ENCODE measurements at regions not wholly inside any gene's neighbourhood (a gene's known extent, or its start where the extent isn't known, plus 50 kb on each side); places are given as distances from the start of the nearest gene placed in this dataset.
"Not testable (repeated sequence)": the region's sequence is repeated elsewhere in the genome, so short reads cannot be mapped to it uniquely, and the experiment has no call there.

DNA sequence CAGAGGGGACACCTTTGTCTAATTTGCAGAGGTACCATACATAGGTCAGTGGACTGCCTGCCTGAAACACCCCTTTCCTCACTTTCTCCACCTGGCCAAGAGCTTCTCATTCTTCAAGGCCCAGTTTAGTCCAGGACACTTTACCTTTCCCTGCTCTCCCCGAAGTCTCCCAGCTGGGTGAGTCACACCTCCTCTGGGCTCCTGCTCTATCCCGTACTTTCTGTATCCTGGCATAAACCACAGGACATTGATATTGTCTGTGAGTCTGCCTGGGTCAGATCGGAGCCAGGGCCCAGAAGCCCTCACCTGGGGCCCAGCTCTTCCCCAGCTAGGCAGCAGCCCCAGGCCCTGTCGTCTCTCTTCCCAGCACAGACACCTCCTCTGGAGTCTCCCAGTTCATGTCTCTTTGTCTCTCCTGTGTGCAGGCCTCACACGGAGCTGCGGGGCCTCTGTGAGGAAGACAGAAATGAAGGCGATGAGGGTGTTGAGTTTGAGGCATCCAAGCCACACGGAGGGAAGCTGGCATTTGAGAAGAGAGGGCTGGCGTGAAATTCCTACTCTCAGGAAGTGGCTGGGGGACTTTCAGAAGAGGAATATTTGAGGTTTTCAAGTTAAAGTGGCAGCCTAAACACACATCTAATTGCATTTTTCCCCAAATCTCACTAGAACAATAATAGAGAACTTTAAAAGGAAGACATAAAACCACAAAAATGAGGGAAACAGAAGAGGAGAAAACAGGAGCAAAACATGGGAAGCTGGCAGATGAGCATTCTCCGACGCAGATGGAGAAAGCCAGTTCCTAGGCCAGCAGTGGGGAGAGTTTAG lies 79.6 kb upstream of the LAPTM4A start:
- DNase-seq (ENCODE audit: low read depth in 3 of 3) = no peak

DNA sequence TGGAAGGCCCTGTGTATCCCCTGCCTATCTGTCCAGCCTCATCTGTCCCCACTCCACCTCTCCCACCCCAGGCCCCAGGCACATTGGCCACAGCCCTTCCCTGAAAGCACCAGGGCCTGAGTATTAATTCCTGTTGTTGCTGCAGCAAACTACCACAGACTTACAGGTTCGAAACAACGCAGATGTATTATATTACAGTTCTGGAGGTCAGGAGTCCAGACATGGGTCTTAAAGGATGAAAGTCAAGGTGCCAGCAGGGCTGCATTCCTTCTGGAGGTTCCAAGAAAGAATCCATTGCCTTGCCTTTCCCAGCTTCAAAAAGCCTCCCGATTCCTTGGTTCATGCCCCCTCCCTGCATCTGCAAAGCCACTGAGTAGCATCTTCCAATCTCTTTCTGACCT lies 78.7 kb upstream of the LAPTM4A start:
- no peak for DNase-seq (ENCODE audit: low read depth in 3 of 3)

DNA sequence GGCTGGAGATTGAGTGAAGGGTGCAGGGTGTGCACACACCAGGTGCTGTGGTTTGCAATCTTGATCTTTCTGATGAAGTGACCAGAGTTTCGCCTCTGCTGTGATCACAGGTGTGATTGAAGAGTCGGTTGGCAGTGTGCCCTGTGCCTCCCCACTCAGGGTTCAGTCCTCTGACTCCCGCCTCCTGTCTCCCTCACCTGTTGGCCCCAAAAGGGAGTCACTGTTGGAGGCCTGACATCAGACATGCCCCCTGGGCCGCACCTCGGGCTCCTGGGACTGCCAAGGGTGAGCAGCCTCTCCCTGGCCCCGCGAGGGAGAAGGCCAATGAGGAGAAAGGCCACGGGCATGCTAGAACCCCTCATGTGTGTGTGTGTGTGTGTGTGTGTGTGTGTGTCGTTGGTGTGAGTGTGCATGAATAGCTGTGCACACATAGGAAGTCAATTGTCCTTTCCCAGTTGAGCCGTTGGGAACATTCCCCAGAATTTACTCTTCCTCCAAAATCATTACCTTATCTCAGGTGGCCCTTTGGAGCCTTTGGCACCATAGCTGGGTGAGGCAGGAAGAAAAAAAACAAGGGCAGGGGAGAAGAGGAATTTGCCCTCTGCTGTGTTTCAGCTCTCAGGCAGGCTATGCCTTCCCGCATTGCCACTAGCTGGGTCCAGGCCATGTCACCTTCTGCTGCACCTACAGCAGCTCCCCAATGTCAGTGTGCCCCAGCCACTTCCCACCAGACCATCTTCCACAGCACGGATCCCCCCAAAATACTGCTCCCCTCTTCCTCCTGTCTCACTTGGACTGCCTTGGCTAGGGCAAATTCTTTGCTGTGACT lies 78.1 kb upstream of the LAPTM4A start:
- no peak for DNase-seq (ENCODE audit: low read depth in 3 of 3)

DNA sequence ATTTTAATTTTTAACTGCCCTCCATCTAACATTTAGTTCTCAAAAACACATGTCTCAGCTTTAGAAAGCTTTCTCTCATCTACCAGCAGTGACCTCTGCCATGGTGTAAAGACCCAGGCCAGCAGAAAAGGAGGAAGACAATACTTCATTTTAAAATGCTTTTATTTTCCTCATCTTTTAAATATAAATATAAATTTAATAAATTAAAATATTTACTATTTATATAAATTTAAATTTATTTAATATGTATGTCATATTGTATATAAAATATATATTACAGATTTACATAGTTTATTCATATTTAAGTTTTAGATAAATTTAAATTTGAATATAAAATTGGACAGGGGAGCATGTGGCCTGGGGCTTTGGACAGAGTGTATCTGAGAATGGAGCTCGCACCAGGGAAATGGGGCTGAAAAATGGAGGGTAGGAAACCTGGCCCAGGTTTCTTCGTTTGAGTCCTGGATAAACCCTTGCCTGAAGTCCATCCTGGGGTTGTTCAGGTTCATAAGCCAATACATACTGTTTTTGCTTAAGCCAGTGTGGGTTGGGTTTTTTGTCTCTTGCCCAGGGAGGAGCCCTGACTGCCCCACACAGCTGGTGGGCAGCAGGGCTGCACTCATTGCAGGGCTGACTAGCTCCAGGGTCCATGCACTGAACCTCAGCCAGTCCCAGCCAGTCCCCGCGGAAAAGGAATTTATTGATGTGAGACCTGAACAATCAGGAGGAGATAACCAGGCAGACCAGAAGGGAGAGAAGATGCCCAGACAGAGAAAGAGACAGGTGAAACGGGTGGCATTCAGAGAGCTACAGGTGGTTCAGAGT lies 77.3 kb upstream of the LAPTM4A start:
- no peak for DNase-seq (ENCODE audit: low read depth in 3 of 3)

DNA sequence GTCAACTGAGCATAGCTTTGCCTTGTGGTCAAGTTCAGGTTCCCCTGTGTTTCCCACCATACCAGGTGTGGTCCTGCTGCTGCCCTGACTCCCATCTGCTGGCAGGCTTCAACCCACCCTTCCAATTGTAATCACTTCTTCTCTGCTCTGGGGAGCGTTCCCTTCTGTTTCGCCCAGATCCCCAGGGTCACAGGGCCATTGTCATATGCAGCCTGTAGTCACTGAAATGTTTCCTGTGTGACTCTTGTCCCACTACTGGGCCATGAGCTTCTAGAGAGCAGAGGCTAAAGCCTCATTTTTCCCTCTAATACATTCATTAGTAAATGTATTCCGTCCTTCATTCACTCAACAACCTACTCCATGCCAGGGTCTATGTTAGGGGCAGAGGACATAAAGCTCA lies 75.0 kb upstream of the LAPTM4A start:
- no peak for DNase-seq (ENCODE audit: low read depth in 3 of 3)

DNA sequence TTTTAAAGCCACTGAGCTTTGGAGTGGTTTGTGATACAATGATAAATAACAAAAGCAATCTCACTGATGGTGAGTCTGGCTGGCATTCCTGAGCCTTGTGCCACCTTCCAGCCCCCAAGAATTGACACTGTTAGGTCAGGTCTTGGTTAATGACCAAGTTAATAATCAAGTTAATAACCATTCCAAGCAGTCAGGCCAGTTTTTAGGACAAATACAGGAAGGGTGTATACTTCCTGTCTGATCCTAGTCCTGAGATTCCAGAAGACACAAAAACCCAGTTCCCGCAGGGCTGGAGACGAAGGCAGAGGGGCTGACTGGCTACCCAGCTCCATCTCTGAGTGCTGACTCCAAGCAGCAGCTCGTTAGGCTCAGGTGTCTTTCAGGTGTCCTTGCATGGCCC lies 74.6 kb upstream of the LAPTM4A start:
- DNase-seq (ENCODE audit: low read depth in 3 of 3) = no peak

DNA sequence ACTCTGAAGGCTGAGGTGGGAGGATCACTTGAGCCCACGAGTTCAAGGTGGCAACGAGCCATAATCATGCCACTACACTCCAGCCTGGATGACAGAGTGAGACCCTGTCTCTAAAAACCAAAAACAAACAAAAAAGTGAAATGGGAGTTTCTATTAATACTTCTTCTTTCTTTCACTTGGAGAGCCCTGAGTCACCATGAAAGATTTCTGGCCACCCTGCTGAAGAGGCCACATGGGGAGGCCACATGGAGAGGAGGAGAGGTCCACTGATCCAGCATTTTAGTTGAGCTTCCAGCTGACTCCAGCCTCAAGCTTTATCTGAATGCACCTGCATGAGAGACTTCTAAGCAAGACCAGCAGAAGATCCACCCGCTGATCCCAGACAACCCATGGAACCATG lies 74.2 kb upstream of the LAPTM4A start:
- DNase-seq (ENCODE audit: low read depth in 3 of 3) = no peak

DNA sequence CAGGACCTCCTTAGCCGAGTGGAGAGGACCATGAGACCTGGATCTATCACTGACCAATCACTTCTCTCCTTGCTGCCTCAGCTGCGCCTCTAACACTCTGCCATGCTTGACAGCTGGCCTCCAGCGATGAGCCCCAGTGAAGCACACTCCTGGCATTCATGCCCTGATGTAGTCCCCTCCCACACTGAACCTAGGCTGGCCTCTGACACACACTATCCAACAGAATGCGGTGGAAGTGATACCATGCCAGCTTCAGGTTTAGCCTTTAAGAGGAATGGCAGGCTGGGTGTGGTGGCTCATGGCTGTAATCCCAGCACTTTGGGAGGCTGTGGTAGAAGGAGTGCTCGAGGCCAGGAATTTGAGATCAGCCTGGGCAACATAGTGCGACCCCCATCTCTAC lies 73.7 kb upstream of the LAPTM4A start:
- DNase-seq (ENCODE audit: low read depth in 3 of 3) = no peak

DNA sequence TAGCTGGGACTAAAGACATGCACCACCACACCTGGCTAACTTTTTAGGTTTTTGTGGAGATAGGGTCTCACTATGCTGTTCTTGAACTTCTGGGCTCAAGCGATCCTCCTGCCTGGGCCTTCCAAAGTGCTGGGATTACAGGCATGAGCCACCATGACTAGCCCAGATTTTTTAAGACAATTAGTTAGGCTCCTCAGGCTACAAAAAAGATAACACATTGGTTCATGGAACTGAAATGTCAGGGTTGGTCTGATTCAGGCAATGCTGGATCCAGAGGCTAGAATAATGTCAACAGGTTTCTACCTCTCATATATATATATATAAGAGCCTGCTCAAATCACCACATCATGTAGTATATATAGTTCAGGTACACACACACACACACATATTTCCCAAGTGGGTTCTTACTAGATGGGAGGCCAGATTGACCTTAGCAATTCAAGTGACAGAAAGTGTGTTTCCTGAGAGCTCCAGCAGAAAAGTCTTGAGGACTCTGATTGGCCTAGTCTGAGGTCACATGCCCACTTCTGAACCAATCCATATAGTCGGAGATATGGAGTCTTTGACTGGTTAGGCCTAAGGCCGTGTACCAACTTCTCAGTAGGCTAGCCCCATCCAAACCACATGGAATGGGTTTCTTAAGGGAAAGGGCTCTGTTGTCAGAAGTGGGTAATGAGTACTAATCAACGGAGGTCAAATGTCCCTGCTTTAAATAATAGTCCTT lies 72.6 kb upstream of the LAPTM4A start:
- DNase-seq (ENCODE audit: low read depth in 3 of 3) = no peak

DNA sequence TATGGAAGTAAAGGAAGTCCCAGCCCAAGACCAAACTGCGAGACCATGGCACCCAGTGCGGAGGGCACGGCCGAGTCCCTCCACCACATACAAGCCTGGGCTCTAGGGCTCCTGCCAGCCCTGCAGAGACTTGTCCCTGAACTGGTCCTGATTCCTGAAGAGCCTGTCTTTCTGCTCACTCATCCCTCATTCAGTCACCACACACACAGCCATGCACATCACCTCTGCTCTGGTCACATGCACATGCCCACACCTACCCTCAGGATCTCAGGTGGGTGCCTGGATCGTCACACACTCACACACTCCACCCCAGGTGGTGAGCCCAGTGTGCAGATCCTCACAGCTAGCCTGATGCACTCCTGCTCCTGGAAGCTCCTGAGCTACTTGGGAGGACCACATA lies 71.4 kb upstream of the LAPTM4A start:
- DNase-seq (ENCODE audit: low read depth in 3 of 3) = no peak

DNA sequence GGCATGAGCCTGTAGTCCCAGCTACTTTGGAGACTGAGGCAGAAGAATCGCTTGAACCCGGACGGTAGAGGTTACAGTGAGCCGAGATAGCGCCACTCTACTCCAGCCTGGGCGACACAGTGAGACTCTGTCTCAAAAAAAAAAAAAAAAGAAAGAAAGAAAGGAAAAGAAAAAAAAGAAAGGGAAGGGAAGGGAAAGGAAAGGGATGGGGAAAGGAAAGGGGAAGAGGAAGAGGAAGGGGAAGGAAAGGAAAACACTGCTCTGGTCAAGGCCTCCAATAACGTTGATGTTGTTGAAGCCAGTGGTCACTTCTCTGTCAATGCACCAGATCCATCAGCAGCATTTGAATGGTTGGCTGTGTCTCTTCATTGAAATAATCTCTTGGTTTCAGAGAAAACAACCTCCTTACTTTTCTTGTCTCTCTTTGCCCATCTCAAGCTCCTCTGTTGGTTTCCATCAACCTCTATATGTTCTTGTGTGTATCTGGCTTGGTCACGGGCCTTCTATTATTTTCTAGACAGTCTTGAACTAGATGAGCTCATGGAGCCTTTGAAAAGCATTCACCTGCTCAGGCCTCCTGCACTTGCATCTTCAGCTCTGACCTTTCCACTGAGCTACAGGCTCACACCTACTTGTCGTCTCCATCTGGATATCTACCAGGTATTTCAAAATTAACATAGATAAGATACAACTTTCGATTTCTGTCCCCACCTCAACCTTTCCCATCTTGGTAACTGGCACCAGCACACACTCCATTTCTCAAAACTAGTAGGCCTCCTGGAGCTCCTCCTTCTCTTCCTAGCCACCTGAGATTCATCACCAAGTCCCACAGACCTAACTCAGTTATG lies 69.4 kb upstream of the LAPTM4A start:
- DNase-seq (ENCODE audit: low read depth in 3 of 3) = no peak

DNA sequence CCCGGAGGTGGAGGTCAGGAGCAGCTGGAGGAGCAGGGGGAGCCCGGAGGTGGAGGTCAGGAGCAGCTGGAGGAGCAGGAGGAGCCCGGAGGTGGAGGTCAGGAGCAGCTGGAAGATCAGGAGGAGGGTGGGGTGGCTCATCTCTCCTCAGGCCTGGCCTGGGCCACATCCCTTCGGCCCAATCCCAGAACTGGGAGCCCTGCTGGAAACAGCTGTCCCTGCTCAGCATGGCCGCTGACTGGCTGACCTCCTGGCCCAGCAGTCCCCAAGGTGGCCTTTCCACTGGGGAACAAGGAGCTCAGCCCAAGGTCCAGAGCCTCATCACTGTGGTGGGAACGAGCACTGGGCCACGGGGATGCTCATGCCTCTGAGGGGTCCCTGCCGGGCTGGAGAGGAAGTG lies 66.6 kb upstream of the LAPTM4A start:
- no peak for DNase-seq (ENCODE audit: low read depth in 3 of 3)

DNA sequence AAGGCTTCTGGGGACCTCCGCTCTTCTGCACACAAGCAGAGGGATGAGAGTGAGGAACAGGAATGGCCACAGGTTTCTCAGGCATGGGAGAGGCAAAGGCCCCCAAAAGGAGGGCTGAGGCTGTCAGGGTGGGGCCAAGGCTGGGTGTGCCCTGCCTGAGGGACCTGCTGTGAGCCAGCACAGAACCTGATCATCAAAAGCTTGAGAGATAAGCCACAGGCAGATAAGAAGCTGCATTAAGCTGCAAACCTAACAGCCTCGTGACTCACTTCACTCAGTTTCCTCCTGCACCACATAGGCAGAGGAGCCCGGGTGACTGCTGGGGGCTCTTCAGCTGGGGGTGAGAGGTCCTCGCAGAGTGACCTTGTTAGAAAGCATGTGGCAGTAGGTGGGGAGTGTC lies 64.5 kb upstream of the LAPTM4A start:
- no peak for DNase-seq (ENCODE audit: low read depth in 3 of 3)

DNA sequence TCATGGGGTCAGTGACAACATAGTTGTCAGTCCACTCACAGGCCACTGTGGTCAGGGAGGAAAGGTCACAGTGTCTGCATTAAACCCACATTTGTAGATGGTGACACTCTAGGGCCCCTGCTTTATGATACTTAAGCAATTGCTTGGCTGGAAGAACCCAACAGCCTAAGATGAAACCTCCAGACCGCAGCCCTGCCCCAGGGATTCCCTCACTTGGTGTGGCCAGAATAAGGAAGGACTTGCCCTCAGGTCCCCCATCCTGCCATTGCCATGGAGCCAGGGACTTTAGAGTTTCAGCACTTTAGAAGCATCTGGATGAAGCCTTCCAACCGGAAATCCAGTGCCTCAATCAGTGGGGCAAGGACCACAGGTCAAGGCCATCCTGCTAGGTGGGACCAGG lies 63.9 kb upstream of the LAPTM4A start:
- DNase-seq (ENCODE audit: low read depth in 3 of 3) = no peak

DNA sequence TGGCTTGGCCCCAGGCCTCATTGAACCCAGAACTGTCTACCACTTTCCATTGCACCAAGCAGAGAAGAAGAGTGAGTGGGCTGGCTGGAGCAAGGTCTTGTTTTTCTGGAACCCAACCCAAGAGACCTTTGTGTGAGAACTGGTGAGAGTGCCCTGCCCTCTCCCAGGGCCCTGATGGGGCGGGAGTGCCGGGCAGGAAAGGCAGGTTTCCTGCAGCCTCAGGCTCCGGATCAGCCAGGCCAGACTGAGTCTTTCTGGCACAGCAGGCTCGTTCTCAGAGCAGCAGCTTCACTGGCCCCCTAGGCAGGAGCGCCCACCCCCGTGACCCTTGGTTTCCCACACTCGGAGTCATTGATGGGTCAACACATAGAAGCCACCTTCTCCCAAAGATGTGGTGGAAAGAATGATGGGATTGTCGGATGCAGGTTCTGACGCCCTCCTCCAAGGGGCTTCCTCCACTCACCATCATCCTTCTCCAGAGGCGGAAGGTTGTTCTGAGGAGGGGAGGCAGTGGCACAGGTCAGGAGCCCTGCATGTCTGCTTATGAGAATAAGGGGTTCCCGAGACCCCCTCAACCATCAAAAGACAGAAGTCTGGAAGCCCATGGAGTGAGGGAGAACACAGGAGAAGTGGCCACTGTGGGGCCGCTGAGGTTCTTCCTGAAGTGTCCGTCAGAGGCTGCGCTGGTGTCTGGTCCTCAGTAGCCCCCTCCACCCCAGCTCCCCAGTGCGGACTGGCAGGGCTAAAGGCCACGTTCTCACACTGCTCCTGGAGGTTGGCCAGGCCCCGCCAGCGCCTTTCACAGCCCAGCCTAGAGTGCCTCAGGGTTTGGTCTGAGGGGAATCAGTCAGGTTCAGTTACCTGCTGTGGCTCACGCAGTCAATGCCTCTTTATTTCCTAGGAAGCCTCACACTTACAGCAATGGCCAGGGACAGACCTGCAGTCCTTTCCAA lies 62.8 kb upstream of the LAPTM4A start:
- DNase-seq (ENCODE audit: low read depth in 3 of 3) = no peak

DNA sequence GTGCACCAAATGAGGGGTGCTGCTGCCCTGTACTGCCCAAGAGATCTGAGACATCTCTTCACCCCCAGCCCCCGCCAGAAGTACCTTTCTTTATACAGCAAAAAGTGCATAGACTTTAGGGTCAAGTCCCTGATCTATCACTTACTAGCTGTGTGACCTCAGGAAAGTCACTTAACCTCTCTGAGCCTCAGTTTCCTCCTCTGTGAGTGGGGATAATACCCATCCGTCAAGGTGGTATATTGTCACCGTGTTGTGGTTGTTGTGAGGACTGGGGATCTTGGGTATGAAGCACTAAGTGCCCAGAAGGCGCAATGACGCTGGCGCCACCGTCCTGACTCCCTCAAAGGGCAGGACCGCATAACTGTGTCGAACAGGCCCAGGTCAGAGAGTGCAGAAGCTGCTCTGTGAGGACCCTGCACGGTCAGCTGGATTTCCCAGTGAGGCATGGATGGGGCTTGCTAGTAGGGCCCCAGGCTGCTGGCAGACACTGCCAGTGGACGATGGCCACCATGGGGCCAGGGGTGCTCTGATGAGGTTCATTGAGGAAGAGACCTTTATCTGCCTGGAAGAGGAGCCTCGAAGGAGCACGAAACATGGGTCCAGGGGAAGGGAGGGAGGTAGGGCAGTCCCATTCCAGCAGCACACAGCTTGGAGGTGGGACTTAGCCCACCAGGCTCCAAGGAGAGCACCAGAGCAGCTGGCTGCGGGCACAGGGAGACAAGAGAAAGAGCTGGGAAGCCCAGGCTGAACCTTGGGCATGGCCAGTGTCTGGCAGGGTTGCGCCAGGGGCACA lies 61.8 kb upstream of the LAPTM4A start:
- no peak for DNase-seq (ENCODE audit: low read depth in 3 of 3)

DNA sequence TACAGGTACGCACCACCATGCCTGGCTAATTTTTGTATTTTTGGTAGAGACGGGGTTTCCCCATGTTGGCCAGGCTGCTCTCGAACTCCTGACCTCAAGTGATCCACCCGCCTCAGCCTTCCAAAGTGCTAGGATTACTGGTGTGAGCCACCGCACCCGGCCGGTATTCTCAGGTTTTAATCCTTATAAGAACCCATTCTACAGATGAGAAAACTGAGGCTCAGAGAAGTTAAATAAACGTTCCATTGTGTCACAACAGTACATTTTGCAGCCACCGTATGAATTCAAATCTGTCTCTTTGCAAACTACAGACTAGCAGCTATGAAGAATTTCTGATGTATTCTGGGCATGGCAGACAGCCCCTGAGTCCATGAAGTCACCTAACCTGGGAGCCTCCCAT lies 60.9 kb upstream of the LAPTM4A start:
- DNase-seq (ENCODE audit: low read depth in 3 of 3) = not testable (repeated sequence)

DNA sequence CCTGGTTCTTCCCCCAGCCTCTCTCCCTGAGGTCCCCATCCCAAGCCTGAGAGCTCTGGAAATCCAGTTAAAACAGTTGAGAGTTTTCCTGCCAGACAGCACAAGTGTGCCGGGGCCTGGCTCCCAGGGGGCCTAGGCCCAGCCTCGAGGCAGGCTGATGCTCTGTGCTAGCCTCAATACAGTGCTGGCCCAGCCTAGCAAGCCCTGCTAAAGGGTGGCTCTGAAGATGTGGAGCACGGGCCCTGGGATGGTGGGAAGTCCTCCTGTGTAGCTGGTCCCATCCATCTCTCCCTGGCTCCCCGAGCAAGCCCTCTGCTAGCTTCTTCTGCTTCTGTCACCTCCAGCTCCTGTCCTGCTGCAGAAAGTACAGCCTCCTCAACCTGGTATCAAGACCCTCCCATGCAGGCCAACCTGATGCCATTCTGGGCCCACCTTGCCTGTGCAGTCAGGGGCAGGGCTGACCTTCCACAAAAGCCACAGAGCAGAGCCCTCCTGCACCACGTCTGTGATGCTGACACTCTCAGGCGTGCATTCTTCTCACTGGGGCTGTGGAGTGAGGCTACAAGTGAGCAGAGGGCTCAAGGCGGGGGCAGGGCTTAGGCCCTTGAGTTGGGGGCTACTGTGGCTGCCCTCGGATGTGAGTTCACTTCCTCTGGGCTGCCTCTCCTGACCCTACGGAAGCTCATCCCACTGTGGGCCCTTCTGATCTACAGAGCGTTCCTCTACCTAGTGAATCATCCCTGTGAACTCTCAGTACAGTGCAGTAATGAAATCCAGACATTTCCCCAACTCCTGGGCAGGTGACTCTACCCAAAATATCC lies 60.1 kb upstream of the LAPTM4A start:
- no peak for DNase-seq (ENCODE audit: low read depth in 3 of 3)
